GM21529 (cell line): ENCODE measurements at regions not wholly inside any gene's neighbourhood (a gene's known extent, or its start where the extent isn't known, plus 50 kb on each side); places are given as distances from the start of the nearest gene placed in this dataset.

Experiments
- ATAC-seq: cut with Tn5 transposase; IDR thresholded peaks from one replicate; pipeline ENCODE4 v1.9.1; 2021; ENCODE audit not compliant: unreplicated experiment

DNA sequence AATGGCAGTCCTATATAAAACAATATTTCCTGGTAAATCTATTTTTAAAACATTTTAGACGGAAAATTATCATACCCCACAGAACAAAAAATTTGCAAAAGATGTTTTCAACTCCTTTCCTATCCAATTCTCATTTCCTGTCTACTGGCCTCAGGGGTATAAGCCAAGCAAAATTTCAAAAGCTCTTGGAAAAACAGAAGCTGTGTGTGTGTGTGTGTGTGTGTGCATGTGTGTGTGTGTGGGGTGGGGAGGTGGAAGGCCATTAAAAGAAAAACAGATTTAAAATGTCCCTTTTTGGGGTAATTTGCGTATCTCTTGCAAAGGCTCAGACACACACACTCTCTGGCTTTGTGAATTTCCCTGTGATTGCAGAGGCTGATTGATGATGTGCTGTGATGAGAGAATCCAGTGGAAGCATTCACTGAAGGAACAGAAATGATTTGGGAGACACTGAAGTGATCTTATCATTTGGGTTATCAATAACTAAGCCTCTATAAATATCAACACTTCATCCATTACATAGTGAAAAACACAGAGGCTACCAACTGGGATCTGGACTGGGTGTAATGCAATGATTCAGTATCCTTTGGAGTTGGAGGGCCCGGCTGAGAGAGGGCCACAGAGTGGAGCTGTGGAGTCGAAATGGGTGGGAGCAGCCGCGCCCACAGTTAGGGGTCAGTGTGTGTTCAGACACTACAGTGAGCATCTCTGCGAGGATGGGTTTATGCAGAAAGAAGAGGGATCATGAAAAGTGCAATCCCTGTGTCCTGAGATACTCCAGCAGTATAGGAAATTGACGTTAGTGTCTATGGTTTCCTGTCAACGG, 106.8 kb upstream of the PREP start:
- no peak for ATAC-seq

DNA sequence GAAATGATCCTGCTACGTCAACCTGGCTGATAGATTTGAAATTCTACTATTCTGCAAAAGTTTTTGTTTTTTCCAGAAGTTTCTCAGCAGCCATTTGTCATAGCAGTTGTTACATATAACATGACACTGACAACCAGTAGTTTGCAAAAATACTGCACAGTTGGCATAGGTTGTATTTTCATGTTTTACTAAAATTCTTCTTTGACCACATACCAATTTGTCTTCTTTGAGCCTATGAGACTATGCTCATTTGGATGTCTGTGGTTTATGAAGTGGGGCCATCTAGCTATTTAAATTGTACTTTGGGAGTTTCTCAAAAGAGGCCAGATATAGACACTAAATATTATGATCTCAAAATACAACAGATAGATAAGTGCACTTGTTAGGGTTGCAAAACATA, 104.9 kb upstream of the PREP start:
- no peak for ATAC-seq

DNA sequence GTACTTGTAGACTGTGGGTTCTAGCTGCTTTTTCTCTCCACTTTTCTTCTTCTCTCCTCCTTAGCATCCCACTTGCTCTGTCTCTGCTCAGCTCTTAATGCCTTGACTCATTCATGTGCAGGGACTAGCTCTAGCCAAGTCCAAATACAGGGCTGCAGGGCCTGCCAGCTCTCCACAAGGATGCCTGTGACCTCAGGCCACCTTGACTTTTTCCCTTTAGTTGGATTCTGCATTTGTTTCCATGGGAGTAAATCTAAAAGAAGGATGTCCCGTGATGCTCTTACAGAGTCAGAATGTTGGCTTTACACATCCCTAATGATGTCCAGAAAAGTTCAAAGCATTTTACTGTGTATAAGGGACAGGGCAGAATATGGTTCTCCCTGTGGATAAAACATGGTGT, 101.8 kb upstream of the PREP start:
- ATAC-seq = no peak

- ATAC-seq = no peak
Measured at GRCh38 chr6:105503641-105504040, 100.8 kb upstream of the PREP start.

DNA sequence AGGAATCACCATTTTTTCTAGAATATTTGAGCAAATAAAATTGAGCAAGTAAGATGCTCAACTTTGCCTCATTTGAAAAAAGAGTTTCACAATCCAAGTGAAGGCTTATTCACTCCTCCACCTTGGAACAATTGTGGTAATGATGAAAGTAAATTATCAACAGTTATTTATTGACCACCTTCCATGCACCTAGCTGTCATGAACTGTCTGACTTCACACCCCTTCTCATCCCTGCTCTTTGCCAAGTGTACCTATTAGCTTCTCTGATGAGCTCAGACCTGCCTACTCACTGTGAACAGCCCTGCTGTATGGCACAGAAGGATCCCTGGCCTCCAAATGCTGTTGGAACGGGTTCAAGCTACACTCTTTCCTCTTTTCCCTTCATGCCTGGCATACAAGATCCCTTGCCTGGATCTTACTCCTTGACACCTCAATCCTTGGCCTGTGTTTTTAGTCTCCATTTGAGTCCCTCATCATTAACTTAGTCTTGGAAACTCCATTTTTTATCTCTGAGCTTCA, 99.0 kb upstream of the PREP start:
- ATAC-seq = no peak

DNA sequence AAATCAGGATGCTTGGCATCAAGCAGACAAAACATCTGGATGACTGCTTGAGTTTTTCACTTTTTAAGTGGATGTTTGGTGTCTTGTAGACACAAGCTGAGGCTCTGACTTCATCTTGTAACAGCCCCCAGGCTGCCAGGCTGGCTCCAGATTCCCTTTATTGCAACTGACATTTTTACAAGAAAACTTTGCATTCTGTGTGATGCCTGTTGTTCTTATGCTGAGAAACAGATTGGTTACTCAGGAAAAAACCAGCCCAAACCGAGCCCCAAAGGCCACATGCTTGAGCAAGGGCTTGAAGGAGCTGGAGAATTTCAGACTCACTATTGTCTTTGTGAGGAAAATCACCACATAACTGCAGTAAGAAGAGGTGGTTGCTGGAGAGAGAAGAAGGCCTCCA, 98.4 kb upstream of the PREP start:
- ATAC-seq = no peak

DNA sequence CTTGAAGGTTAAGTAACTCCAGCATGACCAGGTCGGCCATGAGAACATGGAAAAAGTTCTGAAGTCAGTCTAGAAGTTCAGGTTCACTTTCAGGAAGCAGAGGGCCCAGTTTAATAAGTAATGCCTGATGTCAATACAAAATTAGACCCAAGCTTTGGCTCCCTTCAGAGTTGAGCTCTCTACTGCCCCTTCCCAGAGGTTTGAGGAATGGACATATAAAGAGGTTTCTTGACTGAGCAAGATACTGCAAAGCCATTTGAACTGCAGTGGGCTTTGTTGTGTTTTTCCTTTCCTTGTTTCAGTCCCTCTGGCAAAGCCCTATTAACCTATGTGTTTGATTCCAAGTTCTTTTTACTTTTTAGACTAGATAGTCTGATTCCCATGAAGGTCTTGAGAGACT, 97.8 kb upstream of the PREP start:
- no peak for ATAC-seq

- no peak for ATAC-seq
Measured at GRCh38 chr6:105499931-105500330, 97.0 kb upstream of the PREP start.

DNA sequence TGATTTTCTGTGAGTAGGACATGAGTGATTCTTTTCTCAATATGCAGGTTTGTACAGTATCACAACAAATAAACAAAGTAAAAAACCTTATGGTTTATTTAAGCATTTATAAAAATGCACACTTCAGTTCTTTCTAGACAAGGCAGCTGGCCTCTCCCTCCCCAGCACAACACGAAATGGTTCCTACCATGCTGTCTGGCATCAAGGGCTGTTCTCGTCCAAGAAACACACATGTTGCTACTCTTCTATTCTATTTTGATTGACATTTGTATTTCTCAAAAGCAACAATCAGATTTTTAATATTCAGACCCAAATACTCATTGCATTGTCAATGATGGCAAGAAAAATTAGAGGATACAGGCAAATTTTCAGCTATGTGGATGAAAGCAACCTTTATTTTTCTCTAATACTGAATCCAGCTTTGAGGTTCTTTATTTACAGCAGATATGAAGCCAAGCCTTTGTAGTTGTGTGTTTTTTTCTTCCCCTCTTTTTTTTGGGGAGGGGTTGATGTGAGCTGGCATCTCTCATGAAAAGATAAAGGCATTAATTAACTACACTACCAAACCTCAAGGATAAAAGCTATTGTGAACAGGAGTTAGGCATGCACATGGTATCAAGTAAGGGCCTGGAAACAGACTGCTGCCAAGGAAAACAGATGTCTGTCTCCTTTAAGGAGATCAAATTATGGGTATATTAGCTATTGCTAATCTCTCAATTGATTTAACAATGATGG, 96.4 kb upstream of the PREP start:
- ATAC-seq = no peak

DNA sequence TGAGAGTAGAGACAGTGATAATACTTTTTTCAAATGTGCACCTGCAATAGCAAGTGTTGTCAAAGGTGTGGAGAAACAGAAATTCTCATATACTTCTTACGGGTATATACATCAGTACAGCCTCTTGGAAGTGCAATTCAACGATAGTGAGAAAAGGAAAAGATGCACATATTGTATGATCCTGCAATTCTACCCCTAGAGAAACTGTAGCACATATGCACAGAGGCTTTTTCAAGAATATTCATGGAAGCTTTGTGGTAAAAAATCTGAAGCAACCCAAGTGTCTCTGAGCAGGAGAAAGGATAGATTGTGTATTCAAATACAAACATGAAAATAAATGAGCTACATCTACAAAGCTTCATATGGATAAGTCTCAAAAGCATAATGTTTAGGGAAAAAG, 94.7 kb upstream of the PREP start:
- ATAC-seq = no peak

GRCh38 chr6:105495515-105495914, 92.6 kb upstream of the PREP start:
- peak; percentile 47 for ATAC-seq

- ATAC-seq = no peak
Measured at GRCh38 chr6:105494688-105495087, 91.8 kb upstream of the PREP start.

DNA sequence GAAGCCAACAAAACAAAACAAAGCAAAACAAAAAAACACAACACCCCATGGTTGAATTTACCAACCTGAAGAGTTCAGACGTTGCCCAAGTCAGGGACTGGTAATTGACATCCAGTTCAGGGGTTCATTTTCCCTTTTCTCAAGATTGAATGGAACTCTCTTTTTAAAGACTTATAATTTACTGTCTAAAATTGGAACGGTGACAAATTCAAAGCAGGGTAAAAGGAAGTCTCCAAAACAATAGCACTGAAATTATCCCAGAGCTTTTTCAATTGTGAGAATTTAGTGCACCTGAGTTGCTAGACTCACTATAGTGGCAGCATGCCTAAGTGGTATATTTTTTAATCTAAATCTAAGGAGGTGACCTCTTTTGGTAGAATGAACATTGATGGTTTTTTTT, 90.9 kb upstream of the PREP start:
- ATAC-seq = peak; percentile 22

GRCh38 chr6:105492706-105493673, 90.1 kb upstream of the PREP start:
- peak; percentile 91 for ATAC-seq

DNA sequence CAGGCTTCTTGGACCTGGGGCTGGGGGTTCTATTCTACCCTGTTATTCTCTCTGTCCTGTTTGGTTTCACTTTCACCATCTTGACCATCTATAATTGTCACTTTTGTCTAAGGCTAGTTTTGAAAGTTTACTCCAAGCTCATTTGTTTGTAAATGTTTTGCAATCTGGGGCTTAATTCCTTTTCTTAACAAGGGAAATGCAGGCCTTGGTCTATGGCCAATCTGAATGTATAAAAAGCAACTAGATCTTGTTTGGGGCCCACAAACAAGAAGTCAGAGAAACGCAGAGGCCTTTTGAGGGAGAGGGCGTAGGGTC, 86.3 kb upstream of the PREP start:
- ATAC-seq = no peak

- ATAC-seq = no peak
Measured at GRCh38 chr6:105488516-105489215, 85.8 kb upstream of the PREP start.

DNA sequence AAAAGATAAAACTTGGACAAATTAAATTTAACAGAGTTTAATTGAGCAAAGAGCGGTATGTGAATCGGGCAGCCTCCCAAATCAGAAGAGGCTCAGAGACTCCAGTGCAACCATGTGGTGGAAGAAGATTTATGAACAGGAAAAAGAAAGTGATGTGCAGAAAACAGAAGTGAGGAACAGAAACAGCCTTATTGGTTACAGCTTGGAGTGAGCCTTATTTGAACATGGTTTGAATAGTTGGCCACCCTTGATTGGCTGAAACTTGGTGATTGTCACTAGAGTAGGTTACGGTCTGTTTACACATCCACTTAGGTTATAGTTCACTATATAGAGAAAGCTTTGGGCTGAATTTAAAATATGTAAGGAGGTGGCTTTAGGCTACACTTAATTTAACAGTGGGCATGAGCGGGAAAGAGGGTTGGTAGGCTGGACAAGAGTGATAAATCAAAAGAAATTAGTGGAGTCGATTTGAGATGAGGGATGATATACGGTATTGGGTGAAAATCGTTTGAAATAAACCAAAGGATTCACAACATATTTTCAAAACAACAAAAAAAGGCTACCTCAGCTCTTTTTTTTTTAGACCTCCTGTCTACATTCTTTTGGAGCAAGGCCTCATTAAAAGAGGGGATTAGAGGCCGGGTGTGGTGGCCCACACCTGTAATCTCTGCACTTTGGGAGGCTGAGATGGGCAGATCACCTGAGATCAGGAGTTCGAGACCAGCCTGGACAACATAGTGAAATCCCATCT, 84.3 kb upstream of the PREP start:
- ATAC-seq = no peak

- peak; percentile 51 for ATAC-seq
Measured at GRCh38 chr6:105485456-105485855, 82.6 kb upstream of the PREP start.

- no peak for ATAC-seq
Measured at GRCh38 chr6:105484238-105485161, 81.6 kb upstream of the PREP start.
